ENCODE measurements at regions not wholly inside any gene's neighbourhood (a gene's known extent, or its start where the extent isn't known, plus 50 kb on each side); places are given as distances from the start of the nearest gene placed in this dataset.
"Not testable (repeated sequence)": the region's sequence is repeated elsewhere in the genome, so short reads cannot be mapped to it uniquely, and the experiment has no call there.

DNA sequence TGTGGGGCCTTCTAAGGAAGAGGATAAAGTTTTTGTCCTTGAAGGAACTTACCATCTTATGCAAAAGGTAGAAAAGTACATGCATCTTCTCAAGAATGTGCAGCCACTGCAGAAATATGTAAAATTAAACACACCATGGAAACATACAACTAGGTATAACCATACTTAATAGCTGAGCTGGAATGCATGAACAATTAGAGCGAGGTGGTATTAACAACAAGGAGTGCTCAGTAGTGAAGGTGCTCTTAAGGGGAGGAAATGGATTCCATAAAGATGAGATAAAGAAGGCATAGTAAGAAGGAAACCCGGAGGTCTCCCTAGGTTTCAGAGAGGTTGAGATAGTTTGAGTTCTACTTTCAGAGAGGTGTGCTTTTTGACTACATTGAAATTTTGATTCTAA lies 415.9 kb downstream of the NDFIP2 start:
- intact Hi-C loops (cut with DNase I): no loop called here
- no peaks in the 10 kb centered on the region for H3K9me3 ChIP-seq
- H3K27me3 ChIP-seq: no peaks in the 10 kb centered on the region
- no peaks in the 10 kb centered on the region for H3K36me3 ChIP-seq
- DNase-seq (ENCODE audit: extremely low spot score): no peak
- H3K27ac ChIP-seq (replicated peaks in 1 of 4): no peak overlapping the region
- WGBS: 77% methylated on average over 2 of the region's 2 CpGs
- no peaks in the 10 kb centered on the region for H3K4me1 ChIP-seq
- no peak for TF ChIP-seq POLR2A (IDR thresholded peaks at IDR 0.05; ENCODE audit: low read depth)
- TF ChIP-seq, protein P1, sequence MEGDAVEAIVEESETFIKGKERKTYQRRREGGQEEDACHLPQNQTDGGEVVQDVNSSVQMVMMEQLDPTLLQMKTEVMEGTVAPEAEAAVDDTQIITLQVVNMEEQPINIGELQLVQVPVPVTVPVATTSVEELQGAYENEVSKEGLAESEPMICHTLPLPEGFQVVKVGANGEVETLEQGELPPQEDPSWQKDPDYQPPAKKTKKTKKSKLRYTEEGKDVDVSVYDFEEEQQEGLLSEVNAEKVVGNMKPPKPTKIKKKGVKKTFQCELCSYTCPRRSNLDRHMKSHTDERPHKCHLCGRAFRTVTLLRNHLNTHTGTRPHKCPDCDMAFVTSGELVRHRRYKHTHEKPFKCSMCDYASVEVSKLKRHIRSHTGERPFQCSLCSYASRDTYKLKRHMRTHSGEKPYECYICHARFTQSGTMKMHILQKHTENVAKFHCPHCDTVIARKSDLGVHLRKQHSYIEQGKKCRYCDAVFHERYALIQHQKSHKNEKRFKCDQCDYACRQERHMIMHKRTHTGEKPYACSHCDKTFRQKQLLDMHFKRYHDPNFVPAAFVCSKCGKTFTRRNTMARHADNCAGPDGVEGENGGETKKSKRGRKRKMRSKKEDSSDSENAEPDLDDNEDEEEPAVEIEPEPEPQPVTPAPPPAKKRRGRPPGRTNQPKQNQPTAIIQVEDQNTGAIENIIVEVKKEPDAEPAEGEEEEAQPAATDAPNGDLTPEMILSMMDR (IDR thresholded peaks at IDR 0.05): no peak
- TF ChIP-seq EP300 (IDR thresholded peaks at IDR 0.05): no peak
- no peak for TF ChIP-seq POLR2AphosphoS5 (IDR thresholded peaks at IDR 0.05)
- H3K4me3 ChIP-seq: no peak overlapping the region

DNA sequence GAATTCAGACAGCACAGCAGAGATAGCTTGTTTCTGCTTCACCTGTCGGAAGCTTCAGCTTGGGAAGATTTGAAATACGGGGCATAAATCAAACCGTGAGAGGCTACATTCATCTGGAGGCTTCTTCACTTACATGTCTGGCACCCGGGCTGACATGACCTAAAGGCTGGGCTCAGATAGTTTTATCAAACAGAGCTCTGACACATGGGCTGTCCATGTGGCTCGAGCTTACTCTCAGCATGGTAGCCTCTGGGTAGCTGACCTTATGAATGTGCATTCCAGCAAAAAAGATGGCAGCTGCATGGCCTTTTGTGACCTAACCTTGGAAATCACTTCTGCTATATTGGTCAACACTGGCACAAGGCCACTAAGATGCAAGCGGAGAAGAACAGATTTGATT lies 414.5 kb downstream of the NDFIP2 start:
- Histone ChIP-seq H3K9me3 (no peaks in the 10 kb centered on the region), H3K4me3 (no peak overlapping the region), H3K4me1 (no peaks in the 10 kb centered on the region), H3K36me3 (no peaks in the 10 kb centered on the region), H3K27ac (replicated peaks in 1 of 4) (no peak overlapping the region), H3K27me3 (no peaks in the 10 kb centered on the region)
- intact Hi-C loops (cut with DNase I): no loop called here
- WGBS: 81% methylated on average over 6 of the region's 6 CpGs
- DNase-seq (ENCODE audit: extremely low spot score): no peak
- TF ChIP-seq, protein P1 (IDR thresholded peaks at IDR 0.05): no peak
- TF ChIP-seq POLR2A (IDR thresholded peaks at IDR 0.05; ENCODE audit: low read depth) (no peak), EP300 (IDR thresholded peaks at IDR 0.05) (no peak), POLR2AphosphoS5 (IDR thresholded peaks at IDR 0.05) (no peak)

DNA sequence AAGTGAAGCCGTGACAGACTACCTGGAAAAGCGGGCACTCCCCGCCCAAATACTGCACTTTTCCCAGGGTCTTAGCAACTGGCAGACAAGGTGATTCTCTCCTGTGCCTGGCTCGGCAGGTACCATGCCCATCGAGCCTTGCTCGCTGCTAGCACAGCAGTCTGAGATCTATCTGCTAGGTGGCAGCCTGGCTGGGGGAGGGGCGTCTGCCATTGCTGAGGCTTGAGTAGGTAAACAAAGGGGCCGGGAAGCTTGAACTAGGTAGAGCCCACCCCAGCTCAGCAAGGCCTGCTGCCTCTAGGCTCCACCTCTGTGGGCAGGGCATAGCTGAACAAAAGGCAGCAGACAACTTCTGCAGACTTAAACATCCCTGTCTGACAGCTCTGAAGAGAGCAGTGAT lies 406.3 kb downstream of the NDFIP2 start:
- H3K4me1 ChIP-seq; H3K4me3 ChIP-seq; H3K27me3 ChIP-seq; DNase-seq (ENCODE audit: extremely low spot score); H3K27ac ChIP-seq (replicated peaks in 1 of 4); H3K36me3 ChIP-seq; H3K9me3 ChIP-seq; intact Hi-C loops (cut with DNase I): not testable (repeated sequence)
- WGBS: 87% methylated on average over 7 of the region's 8 CpGs

DNA sequence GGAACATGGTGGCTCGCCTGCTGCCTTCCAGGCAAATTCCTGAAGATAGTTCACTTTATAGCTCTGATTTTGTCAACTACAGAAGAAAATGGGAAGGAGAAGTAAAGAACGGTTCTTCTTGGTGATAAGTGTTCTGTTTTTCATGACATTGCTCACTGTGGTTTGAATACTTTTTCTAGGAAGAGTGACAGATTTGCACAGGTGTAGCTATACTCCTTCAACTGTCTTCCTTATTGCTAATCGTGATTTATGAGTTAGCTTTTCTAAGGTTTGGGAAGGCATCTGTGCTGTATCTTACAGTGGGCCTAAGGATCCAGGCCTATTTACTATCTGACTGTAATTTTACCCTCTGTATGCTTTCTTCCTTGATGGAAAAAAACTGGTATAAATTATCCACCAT lies 405.6 kb downstream of the NDFIP2 start:
- no peaks in the 10 kb centered on the region for H3K27me3 ChIP-seq
- no peaks in the 10 kb centered on the region for H3K9me3 ChIP-seq
- no peak overlapping the region for H3K27ac ChIP-seq (replicated peaks in 1 of 4)
- H3K4me1 ChIP-seq: no peaks in the 10 kb centered on the region
- no peak overlapping the region for H3K4me3 ChIP-seq
- WGBS: 55% methylated on average over 3 of the region's 3 CpGs
- TF ChIP-seq POLR2A (IDR thresholded peaks at IDR 0.05; ENCODE audit: low read depth): no peak
- TF ChIP-seq POLR2AphosphoS5 (IDR thresholded peaks at IDR 0.05): no peak
- TF ChIP-seq EP300 (IDR thresholded peaks at IDR 0.05): no peak
- TF ChIP-seq, protein P1 (IDR thresholded peaks at IDR 0.05): no peak
- H3K36me3 ChIP-seq: no peaks in the 10 kb centered on the region
- DNase-seq (ENCODE audit: extremely low spot score): no peak
- intact Hi-C loops (cut with DNase I): no loop called here

DNA sequence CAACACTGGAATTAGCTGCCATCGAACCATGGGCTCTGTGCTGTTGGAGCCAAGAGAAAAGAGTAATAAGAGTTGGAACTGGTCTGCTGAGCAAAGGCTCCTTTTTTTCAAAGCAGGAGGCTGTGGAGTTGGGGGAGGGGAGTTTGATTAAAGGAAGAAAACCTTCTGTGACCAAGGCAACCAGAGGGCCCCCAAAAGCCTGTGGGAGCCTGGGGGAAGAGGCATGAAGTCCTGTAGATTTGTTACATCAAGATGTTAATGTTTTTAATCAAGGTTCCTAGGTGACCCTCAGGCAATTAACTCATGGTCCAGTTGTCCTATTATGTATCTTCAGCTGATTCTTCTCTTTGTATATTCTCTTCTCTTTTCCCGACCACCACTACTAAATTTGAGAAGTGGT lies 403.9 kb downstream of the NDFIP2 start:
- TF ChIP-seq POLR2A (IDR thresholded peaks at IDR 0.05; ENCODE audit: low read depth) (no peak), EP300 (IDR thresholded peaks at IDR 0.05) (no peak), POLR2AphosphoS5 (IDR thresholded peaks at IDR 0.05) (no peak)
- TF ChIP-seq, protein P1 (IDR thresholded peaks at IDR 0.05): no peak
- no peak for DNase-seq (ENCODE audit: extremely low spot score)
- Histone ChIP-seq H3K27me3 (no peaks in the 10 kb centered on the region), H3K4me1 (no peaks in the 10 kb centered on the region), H3K36me3 (no peaks in the 10 kb centered on the region), H3K4me3 (no peak overlapping the region), H3K9me3 (no peaks in the 10 kb centered on the region), H3K27ac (replicated peaks in 1 of 4) (no peak overlapping the region)
- intact Hi-C loops (cut with DNase I): no loop called here
- WGBS: 80% methylated on average over 2 of the region's 2 CpGs

Data from esophagus muscularis mucosa (tissue), 4 donors.